ENCODE measurements at regions not wholly inside any gene's neighbourhood (a gene's known extent, or its start where the extent isn't known, plus 50 kb on each side); places are given as distances from the start of the nearest gene placed in this dataset.

DNA sequence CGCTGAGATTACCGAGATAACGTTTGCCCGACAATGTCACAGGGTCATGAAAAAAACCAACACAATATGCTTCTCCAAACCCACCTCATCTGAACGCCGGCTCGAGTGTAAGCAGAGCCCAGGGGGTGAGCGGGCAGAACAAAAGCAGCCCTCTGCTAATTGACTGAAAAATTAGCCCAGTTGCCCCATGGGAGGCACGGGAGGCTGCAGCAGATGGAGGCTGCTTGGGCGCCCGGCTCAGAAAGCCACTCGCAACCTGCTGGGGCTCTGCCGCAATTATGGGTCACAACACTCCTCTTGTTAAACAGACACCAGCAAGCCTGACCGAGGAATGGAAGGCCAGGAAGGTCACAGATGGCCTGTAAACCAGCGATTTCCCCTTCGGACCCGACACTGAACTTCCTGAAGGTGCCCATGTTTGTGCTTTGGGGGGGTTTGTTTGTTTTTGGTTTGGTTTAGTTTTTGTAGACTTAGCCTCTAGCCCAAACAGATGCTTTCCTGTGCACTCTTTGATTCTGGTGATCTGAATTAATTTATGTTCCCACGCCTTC, 104.6 kb upstream of the IRX1 start:
- in situ Hi-C loops (cut with MboI): no loop called here
- CTCF ChIA-PET (ENCODE audit: low intra/inter-chr PET ratio): no interaction called here

DNA sequence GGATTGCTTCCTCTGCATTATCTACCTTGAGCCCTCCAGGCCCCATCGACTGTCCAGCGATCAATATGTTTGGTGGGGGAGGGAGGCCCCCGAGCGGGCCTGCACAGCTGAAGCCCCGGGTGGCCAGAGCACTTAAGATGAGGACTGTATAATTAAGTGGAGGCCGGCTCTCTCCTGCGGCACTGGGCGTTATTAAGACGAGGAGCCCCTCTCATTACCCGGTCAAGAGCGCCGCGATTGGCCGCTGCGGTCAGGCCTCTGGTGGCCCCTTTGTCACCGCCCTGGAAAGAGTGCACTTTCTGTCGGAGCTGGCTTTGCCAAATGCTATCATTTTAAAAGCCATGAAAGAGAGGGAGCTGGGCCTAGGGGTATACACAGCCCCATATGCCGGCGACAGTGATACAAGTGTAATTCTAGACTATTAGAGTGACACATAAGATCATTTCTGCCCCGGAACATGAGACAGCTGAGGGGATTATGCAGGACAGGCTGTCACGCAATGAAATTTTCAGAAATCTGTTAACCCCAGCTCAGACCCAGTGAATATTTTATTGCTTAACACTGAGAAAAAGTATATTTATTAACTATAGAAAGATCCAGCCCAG, 106.3 kb upstream of the IRX1 start:
- no TSS peak for BruUV-seq (replicated peaks)
- Histone ChIP-seq H3K27me3 (ENCODE audit: control insufficient read depth in 2 of 2, insufficient read depth in 2 of 2, low read length in 2 of 2) (no peaks in the 10 kb centered on the region), H3K4me2 (ENCODE audit: insufficient read depth, low read length) (no peak overlapping the region), H3K79me2 (ENCODE audit: control insufficient read depth, insufficient read depth, low read length) (no peaks in the 10 kb centered on the region), H3K27ac (ENCODE audit: extremely low read depth, low read depth, low read length) (no peak overlapping the region), H3K9me1 (ENCODE audit: control insufficient read depth, insufficient read depth, low read length) (no peaks in the 10 kb centered on the region), H3K4me3 (no peak overlapping the region), H3K36me3 (ENCODE audit: control insufficient read depth, insufficient read depth, low read length) (no peaks in the 10 kb centered on the region), H3K9me3 (replicated peaks; ENCODE audit: control insufficient read depth, insufficient read depth, low read depth, low read length) (no peaks in the 10 kb centered on the region), H4K20me1 (replicated peaks; ENCODE audit: control insufficient read depth, insufficient read depth, low read length) (no peaks in the 10 kb centered on the region), H3K4me1 (replicated peaks in 1 of 2; ENCODE audit: control insufficient read depth in 2 of 2, insufficient read depth in 2 of 2, low read length in 2 of 2) (no peaks in the 10 kb centered on the region), H3K9ac (ENCODE audit: insufficient read depth in 1 of 2, low read depth in 2 of 2, low read length in 2 of 2) (no peak overlapping the region), H2AFZ (ENCODE audit: low read depth, low read length) (no peak overlapping the region)
- ChIA-PET CTCF (ENCODE audit: low intra/inter-chr PET ratio) (no interaction called here), POLR2A (no interaction called here)
- no peak for FAIRE-seq
- in situ Hi-C loops (cut with MboI) (no loop called here), intact Hi-C loops (cut with micrococcal nuclease) (no loop called here)
- DNase-seq (ENCODE audit: extremely low read depth in 1 of 4, low spot score in 3 of 4): no peak
- no peak for ATAC-seq
- TF ChIP-seq FOXM1 (IDR thresholded peaks at IDR 0.05; ENCODE audit: low read depth) (no peak), FOXM1 (CRISPR knock-in tag; IDR thresholded peaks at IDR 0.05; ENCODE audit: low read depth) (no peak), GMEB1 (CRISPR knock-in tag; IDR thresholded peaks at IDR 0.05) (no peak), SMAD2 (IDR thresholded peaks at IDR 0.05; ENCODE audit: low read depth, low read length) (no peak), HNRNPL (IDR thresholded peaks at IDR 0.05; ENCODE audit: low read depth, low read length) (no peak), KDM1A (IDR thresholded peaks at IDR 0.05) (no peak), RBFOX2 (IDR thresholded peaks at IDR 0.05; ENCODE audit: low read depth, low read length) (no peak)
- WGBS (ENCODE audit: insufficient coverage, low coverage, missing lambda C conversion rate): 2% methylated on average over 18 of the region's 21 CpGs

More for the DNA sequence above, 104.6 kb upstream of the IRX1 start:
- under 1% methylated on average over 18 of the region's 18 CpGs for WGBS (ENCODE audit: insufficient coverage, low coverage, missing lambda C conversion rate)
- TF ChIP-seq ARHGAP35 (IDR thresholded peaks at IDR 0.05; ENCODE audit: partially characterized antibody): no peak
- no peaks in the 10 kb centered on the region for H4K20me1 ChIP-seq (replicated peaks; ENCODE audit: control insufficient read depth, insufficient read depth, low read length)
- no peaks in the 10 kb centered on the region for H3K36me3 ChIP-seq (ENCODE audit: control insufficient read depth, insufficient read depth, low read length)
- no peak for DNase-seq (ENCODE audit: extremely low read depth in 1 of 4, low spot score in 3 of 4)
- POLR2A ChIA-PET: no interaction called here
- H3K9me3 ChIP-seq (replicated peaks; ENCODE audit: control insufficient read depth, insufficient read depth, low read depth, low read length): no peaks in the 10 kb centered on the region
- H3K4me2 ChIP-seq (ENCODE audit: insufficient read depth, low read length): no peak overlapping the region
- H3K4me3 ChIP-seq: no peak overlapping the region
- H3K79me2 ChIP-seq (ENCODE audit: control insufficient read depth, insufficient read depth, low read length): no peaks in the 10 kb centered on the region
- no peak overlapping the region for H2AFZ ChIP-seq (ENCODE audit: low read depth, low read length)
- no peaks in the 10 kb centered on the region for H3K9me1 ChIP-seq (ENCODE audit: control insufficient read depth, insufficient read depth, low read length)
- H3K4me1 ChIP-seq (replicated peaks in 1 of 2; ENCODE audit: control insufficient read depth in 2 of 2, insufficient read depth in 2 of 2, low read length in 2 of 2): no peaks in the 10 kb centered on the region
- intact Hi-C loops (cut with micrococcal nuclease): no loop called here
- no peaks in the 10 kb centered on the region for H3K27me3 ChIP-seq (ENCODE audit: control insufficient read depth in 2 of 2, insufficient read depth in 2 of 2, low read length in 2 of 2)
- no TSS peak for BruUV-seq (replicated peaks)
- no peak for FAIRE-seq
- no peak for ATAC-seq
- H3K27ac ChIP-seq (ENCODE audit: extremely low read depth, low read depth, low read length): no peak overlapping the region
- no peak overlapping the region for H3K9ac ChIP-seq (ENCODE audit: insufficient read depth in 1 of 2, low read depth in 2 of 2, low read length in 2 of 2)
